ENCODE measurements at regions not wholly inside any gene's neighbourhood (a gene's known extent, or its start where the extent isn't known, plus 50 kb on each side); places are given as distances from the start of the nearest gene placed in this dataset.

DNA sequence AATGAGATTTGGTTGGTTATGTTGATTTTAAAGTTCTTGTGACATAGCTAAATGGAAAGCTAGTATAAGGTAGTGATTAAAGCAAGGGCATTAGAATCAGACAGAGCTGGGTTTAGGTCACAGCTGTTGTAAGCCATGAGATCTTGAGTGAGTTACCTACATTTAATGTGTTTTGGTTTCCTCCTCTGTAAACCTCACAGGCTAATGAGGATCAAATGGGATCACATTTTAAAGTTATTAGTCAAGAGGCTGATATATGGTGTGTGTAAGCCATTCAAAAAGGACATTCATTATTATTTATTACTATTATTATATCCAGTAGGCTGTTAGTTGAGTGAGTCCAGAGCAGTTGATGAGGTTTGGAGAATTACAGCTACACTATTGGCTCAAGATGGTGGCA lies 416.2 kb downstream of the IRS1 start:
- DNase-seq (ENCODE audit: low spot score) = no peak

DNA sequence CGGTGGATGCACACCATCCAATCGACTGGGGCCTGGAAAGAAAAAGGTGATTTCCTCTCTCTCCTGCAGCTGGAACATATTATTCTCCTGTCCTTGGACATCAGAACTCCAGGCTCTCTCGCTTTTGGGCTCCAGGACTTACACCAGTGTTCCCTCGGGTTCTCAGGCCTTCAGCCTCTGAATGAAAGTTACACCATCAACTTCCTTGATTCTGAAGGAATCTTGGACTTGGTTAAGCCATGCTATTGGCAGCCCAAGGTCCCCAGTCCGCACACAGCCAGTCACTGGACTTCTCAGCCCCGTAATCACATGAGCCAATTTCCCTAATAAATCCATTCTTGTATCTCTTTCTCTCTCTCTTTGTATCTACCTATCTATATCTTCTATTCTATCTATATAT lies 418.9 kb downstream of the IRS1 start:
- DNase-seq (ENCODE audit: low spot score) = no peak

DNA sequence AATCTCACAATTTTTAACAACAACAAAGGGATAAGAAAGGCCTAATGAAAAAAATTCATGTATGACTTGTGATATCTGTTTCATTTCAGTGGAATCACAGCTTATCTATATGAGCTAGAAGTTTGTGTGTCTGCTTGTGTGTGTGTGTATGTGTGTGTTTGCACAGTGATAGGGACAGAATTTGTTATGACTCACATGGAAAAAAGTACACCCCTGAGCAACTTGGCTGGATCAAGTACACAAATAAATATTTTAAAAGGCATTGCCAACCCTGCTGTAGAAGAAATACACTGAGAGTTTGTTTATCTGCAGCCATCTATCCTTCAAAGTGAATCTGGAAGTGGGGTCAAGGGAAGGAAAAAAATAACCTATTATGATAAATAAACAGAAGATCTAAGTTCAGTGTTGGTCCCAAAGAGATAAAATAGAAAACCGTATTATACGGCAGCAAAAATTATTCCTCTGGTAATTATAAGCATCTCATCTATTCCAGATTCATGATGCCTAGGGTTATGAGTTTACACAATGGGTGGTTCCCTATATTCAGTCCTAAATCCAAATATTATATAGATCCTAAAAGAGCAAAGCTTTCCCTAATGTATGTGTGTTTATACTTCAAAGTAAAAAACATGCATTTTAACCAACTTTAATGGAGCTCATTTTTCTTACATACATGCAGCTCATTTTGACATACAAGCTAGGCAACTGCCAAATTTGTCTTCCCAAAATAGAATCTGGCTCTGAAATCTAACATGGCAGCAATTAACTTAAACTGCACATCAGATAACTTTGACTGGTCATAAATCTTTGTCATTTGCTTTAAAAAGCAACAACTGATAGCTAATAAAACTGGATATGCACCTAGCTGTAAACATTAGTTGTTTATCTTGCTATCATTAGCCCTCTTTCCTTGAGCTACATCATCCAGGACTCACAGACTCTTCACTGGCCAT lies 420.6 kb downstream of the IRS1 start:
- no peak for DNase-seq (ENCODE audit: low spot score)

DNA sequence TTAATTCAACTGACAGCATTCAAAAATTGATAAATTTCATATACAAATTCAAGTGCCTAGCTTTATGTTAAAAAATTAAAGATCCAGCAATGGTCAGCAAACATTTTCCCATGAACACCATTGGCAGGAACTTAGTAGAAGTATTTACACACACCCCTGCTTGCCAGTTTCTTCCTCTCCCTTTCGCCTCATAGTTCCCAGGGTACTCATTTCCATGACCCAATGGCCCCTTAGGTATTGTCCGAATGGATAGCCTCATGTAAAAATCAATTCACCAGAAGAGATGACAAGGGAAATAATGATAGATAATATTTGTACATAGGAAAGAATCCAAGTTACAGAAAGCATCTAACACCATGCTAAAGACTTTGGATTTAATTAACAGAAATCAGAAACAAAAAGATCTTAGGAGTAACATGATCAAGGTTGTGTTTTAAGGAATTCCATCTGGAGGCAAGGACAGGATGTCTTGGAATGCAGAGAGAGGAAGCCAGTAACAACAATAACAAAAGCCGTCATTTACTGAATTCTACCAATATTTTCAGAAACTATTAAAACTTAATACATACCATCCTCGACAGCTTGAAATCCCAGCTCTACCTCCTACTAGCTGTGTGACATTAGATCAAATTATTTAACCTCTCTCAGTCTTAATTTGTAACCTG lies 423.0 kb downstream of the IRS1 start:
- no peak for DNase-seq (ENCODE audit: low spot score)

DNA sequence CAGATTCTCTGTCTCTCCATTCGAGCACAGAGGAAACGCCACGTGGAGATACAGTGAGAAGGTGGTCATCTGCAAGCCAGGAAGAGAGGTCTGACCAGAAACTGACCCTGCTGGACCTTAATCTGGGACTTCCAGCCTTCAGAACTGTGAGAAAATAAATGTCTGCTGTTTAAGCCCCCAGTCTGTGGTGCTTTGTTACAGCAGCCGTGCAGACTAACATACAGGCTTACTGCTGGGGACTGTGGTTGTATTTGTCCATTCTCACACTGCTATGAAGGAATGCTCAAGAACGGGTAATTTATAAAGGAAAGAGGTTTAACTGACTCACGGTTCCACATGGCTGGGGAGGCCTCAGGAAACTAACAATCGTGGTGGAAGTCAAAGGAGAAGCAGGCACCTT lies 432.7 kb downstream of the IRS1 start:
- no peak for DNase-seq (ENCODE audit: low spot score)

DNA sequence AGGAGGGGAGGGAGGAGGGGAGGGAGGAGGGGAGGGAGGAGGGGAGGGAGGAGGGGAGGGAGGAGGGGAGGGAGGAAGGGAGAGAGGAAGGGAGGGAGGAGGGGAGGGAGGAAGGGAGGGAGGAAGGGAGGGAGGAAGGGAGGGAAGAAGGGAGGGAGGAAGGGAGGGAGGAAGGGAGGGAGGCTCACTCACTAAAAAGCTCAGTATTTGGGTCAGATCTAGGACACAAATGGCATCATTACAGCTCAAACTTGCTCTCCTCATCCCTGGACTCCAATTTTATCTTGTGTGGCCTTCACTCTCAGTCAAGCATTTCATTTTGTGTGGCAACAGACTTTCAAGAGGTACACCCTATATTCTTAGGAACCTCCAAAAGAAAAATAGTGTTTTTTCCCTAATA lies 435.4 kb downstream of the IRS1 start:
- DNase-seq (ENCODE audit: low spot score) = no peak

DNA sequence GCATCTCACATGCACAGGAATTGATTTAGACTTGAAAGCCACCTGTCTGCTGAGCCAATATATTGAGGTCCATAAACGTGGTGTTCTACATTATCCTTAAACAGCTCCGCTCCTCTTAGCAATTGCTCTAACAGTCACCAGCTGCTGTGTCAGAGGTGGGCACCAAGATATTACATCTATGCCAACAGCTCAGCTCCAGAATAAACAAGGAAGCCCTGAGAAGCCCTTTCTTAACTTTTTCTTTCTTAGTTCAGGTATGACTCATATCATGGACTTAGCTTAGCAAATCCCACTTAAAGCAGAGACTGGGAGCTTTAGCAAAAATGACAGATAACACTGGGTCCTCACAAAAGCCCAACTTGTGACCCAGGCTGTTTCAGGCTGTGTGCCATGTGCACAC lies 436.6 kb downstream of the IRS1 start:
- no peak for DNase-seq (ENCODE audit: low spot score)

DNA sequence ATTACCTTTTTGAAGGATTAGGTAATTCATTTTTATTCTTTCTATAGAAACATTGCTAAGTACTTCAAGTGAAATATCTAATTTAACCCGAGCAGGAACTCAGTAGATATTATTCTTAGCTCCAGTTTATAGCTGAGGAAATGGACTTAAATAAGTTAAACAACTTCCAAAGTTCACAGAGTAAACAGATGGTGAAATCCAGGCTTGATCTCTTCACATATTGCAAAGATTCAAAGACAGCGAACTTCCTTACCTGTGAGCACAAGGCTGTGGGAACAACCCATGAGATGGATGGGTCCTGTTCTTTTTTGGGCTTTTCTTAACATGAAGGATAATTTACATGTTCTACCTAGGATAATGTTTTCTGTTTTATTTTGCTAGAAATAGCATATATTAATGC lies 439.0 kb downstream of the IRS1 start:
- DNase-seq (ENCODE audit: low spot score) = no peak

DNA sequence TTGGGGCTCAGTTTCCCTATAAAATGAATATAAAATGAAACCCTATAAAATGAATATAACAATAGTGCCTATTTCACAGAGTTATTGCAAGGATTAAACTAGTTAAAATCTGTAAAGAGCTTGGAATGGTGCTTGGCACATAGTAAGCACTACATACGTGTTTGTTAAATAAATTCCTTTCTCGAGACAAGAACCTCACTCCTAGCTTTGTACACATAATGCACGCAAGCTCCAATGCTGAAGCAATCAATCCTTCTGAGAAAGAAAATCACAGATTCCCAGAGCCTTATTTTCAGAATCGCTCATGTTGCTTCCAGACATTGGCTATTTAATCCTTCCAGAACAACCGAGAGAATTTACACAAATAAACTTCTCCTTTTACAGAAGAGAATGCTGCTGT lies 440.9 kb downstream of the IRS1 start:
- DNase-seq (ENCODE audit: low spot score) = no peak

DNA sequence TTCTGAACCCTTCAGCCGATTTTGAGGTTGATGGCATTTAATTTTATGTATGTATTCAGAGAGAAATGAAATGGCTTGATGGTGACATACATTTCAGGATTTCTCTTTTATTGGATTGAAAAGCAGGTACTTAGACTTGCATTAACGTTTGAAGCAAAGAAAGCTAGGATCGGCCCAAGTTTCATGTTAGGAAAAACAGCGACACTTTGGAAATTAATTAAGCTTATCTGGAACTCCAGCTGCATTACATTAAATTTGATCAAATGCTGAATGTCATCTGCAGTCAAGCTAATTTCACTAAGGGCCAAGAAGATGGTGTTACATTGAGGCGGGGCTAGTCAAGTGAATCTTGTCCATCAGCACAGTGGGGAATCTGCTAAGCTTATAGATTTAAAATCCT lies 441.8 kb downstream of the IRS1 start:
- DNase-seq (ENCODE audit: low spot score) = no peak

DNA sequence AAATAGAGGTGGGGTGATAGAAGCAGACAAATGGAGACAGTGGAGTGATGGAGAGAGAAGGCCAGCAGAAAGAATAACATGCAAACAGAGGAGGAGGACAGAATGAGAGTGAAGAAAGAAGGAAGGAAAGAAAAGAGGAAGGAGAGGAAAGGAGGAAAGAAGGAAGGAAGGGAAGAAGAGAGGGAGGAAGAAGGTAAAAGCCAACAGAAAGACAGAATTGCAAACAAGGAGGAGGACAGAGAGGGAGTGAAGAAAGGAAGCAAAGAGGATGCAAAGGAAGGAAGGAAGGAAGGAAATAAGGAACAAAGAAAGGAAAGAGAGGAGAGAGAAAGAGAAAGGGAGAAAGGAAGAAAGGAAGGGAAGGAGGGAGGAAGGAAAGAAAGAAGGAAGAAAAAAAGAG lies 444.0 kb downstream of the IRS1 start:
- DNase-seq (ENCODE audit: low spot score) = no peak

DNA sequence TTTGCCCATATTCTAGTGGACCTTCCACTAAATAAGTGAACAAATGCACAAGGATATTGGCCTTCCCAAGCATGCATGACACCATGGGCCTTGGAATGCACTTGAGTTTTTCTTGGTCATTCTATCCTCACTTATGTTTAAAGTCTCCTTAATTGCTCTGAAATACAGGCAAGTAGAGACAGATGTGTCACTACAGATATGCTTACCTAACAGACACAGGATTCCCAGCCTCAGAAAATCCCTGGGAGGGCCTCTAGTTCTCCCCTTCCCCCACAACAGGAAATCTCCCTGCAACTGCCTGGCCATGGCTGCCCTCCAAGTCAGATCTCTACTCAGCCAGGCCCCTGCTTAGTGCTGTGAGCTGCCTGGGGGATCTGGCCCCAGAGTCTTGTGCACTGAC lies 445.2 kb downstream of the IRS1 start:
- DNase-seq (ENCODE audit: low spot score) = no peak

DNA sequence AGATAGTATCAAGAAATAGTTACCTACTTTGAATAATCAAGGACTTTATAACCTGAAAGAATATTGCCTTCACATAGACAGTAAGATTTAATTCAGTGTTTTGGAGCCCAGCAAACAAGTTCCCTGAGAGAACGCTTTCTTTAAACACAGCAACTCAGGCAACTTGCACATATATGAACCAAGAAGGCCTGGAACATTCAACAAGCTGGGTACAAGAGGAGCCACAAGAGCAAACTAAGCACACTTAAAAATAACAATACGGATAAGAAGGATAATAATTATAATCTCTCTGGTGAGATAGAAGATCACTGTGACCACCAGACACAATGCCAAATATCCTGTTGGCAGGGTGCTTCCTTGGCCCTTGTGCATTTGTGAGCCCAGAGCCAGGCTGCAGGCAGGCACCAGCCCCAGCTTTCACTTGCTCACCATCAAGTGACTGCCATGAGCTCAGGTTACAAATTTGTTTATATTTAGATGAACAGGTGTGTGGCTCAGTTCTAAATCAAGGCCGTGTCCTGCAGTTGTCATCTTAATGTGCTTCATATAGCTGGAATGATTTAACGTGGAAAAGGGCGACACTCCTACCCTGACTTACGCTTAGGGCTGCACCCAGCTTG lies 446.6 kb downstream of the IRS1 start:
- DNase-seq (ENCODE audit: low spot score) = no peak

DNA sequence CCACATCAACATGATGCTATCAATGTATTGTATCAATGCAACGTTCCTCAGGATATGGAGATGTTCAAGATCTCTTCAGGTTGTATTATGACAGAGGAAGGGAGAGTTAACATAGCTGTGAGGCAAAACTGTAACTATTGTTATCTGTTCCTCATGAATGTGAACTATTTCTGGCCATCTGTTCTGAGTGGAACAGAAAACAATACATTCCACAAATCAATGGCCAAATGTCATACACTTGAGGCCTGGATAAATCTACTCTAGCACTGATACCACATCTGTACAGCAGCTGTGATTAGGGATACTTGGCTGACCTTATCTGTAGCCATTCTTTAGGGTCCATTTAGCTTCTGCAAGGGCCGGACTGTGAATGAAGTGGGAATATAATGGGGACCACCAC lies 447.9 kb downstream of the IRS1 start:
- no peak for DNase-seq (ENCODE audit: low spot score)

DNA sequence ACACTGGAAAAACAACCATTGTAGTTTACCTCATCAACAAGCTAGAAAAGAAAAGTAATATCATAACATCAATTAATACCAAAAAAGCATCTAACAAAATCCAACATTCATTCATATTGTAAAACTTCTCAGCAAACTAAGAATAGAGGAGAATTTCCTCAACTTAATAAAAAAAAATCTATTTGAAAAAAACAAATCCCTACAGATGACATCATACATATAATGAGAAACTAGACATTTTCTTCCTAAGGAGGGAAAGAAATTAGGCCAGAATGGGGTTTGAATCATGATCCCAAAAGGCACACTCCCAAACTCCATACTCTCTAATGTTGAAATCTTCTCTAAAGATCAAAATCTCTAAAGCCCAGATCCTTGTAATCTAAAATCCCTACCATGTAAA lies 460.0 kb downstream of the IRS1 start:
- DNase-seq (ENCODE audit: low spot score) = no peak

DNA sequence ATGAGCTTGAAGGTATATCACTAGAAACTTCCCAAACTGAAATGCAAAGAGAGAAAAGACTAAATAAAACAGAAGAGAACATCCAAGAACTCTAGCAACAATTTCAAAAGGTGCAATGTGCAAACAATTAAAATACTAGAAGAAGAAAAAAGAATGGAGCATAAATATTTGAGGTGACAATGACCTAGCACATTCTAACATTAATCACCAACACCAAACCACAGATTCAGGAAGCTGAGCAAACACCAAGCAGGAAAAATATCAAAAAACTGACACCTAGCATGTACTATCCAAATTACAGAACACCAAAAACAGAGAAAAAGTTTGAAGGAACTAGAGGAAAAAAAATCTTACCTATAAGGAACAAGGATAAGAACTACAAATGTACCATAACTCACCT lies 460.8 kb downstream of the IRS1 start:
- no peak for DNase-seq (ENCODE audit: low spot score)

DNA sequence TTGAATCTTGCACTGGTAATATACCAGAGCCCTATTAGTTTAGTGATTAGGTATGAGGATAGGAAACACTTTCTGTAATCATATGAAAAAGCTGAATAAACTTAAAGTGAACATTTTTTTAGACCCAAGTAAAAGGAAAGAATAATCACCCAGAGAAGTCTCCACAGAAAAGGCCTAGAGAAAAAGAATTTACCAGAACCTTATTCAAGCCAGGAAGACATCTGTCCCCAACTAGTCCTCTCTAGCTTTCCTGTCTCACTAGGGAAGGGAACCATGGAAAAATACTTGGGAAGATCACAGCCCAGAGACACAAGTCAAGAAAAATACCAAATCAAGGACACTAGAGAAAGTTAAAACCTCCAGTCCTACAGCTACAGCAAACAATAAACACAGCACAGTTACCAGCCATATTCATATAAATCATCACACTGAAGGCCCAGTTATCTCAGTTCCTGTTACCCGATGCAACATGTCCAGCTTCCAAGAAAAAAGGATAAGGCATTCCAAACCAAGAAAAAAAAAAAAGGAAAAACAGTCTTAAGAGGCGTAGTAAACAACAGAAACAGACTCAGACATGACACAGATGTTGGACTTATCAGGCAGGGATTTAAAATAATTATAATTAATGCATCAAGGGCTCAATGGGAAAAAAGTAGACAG lies 461.5 kb downstream of the IRS1 start:
- DNase-seq (ENCODE audit: low spot score) = no peak

DNA sequence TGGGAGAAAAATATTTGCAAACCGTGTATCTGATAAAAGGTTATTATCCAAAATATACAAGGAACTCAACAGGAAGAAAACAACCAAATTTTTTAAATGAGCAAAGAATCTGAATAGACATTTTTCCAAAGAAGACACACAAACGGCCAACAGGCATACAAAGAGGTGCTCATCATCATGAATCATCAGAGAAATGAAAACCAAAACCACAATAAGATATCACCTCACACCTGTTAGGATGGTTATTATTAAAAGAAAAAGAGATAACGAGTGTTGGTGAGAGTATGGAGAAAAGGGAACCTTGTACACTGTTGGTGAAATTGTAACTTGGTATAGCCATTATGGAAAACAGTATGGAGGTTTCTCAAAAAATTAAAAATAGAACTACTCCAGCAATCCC lies 463.3 kb downstream of the IRS1 start:
- DNase-seq (ENCODE audit: low spot score) = no peak

DNA sequence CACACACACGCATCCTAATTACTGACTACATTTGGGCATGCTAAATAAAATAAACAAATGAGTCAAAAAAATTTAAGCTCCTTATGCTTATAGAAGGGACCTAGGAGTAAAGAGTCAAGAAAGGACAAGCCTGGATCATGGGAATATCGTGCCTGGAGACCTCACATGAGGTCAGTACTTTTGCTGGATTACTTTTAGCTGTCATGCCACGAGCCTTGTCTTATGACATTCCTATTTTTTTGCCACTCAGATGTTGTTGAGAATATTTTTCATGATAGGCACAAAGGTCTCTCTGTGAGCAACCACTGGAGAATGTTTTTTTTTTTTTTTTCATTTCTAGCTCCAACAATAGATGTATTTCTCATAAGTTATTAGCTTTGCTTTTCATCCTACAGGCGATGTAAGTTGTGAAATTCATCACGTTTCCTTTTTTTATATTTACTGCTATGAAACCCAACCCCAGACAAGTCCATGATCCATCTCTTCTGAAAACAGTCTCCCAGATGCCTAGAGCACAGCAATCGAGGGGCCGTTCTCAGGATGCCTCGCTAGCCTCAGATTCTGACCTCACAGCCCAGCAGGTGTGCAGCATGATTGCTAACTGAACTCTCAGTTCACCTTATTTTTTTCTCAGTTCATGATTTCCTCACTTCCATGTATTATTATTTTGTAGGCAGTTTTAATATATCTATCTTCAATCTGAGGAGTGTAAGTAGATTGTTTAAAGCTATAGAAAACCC lies 464.5 kb downstream of the IRS1 start:
- DNase-seq (ENCODE audit: low spot score) = no peak

DNA sequence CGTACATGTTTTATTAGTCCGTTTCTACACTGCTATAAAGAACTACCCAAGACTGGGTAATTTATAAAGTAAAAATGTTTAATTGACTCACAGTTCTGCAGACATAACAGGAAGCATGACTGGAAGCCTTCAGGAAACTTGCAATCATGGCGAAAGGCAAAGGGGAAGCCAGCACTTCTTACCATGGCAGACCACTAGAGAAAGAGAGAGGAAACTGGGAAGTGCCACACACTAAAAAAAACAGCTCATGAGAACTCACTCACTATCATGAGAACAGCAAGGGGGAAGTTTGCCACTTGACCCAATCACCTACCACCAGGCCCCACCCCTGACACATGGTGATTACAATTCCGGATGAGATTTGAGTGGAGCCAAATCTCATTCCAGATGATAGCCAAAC lies 466.2 kb downstream of the IRS1 start:
- no peak for DNase-seq (ENCODE audit: low spot score)

DNA sequence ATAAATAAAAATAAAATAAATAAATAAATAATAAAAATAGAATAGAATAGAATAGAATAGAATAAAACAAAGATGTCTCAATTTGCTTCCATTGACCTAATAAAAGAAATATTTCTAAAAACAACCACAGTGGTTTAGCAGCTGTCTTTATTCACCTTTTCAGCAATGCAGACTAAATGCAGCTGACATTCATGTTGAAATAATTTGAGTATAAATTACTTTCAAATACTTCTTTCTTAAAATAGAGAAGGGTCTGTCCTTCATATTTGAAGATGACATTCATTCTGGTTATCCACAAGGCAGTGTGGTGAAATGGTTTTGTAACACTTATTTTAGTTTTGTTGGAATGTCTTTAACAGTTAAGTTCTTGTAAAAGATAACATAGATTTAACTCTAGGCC lies 469.4 kb downstream of the IRS1 start:
- DNase-seq (ENCODE audit: low spot score) = no peak

DNA sequence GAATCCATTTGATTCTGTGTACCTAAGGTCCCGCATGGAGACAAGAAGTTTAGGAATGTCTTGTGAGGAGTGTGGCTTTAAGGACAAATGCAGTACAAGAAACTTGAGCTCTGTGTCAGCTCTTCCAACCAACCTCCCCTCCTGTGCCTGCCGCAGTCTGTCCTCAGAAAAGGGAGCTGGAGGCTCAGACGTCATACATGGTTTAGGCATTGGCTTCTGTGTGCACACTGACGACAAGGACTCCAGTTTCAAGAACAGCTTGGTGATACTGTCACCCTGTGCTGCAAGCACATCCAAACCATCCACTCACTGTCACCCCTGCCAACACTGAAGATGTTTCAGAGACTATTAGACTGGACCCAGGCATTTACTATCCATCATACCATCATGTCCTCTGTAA lies 470.4 kb downstream of the IRS1 start:
- no peak for DNase-seq (ENCODE audit: low spot score)

Measured in CD4-positive, alpha-beta T cell treated with Interleukin-2 at 100 ng/mL for 4 hours (primary cell).